Cardiac muscle cell (in vitro differentiated cells and primary cell): ENCODE measurements at regions not wholly inside any gene's neighbourhood (a gene's known extent, or its start where the extent isn't known, plus 50 kb on each side); places are given as distances from the start of the nearest gene placed in this dataset.

Experiments used
- DNase-seq, 2 donors: peaks; one replicate each; pipeline versions ENCODE4 v3.0.0 to v3.0.0-alpha.2; 2010 to 2017; ENCODE audit warnings: low read depth in 1 of 2, low spot score in 1 of 2
- H3K27ac ChIP-seq: fragments of 200-600 bp; sonication (generic); 2 replicates; pipeline ENCODE4 v1.5.1; 2016
- H3K27me3 ChIP-seq: fragments of 200-600 bp; sonication (generic); 2 replicates; pipeline ENCODE4 v1.6.0; 2016; ENCODE audit warnings: control low read depth
- H3K36me3 ChIP-seq: fragments of 200-600 bp; sonication (generic); 2 replicates; pipeline ENCODE4 v1.5.1; 2016; ENCODE audit warnings: control low read depth
- H3K4me1 ChIP-seq: fragments of 200-600 bp; sonication (generic); 2 replicates; pipeline ENCODE4 v1.8.1; 2017; ENCODE audit warnings: low read depth, mild to moderate bottlenecking, mixed run types
- H3K4me3 ChIP-seq: fragments of 200-600 bp; sonication (generic); 2 replicates; pipeline ENCODE4 v1.5.1; 2016; ENCODE audit warnings: mild to moderate bottlenecking
- H3K9me3 ChIP-seq: fragments of 200-600 bp; sonication (generic); 2 replicates; pipeline ENCODE4 v1.5.1; 2017; ENCODE audit warnings: low read depth, mild to moderate bottlenecking, control low read depth
- TF ChIP-seq, protein P1 (sequence below): IDR thresholded peaks from 2 replicates; pipeline ENCODE4 v1.5.1; 2012; ENCODE audit warnings: low read depth, mild to moderate bottlenecking, low read length

DNA sequence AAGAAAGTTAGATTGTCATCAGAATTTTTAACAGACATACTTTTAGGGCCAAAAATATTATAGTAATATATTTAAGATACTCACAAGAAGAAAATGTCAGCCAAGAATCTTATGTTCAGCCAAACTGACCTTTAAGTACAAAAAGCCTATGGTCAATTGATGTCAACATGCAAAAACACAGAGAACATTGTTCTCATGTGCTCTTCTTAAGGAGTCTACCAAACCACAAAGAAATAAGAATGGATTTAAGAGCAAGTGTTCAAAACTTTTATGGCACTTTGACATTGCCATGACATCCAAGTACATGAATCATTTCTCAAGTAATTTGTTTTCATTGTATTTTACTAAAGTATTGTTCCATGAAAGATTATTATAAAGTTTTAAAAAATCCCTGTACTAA lies 180.4 kb downstream of the TMEM26 start:
- H3K4me3 ChIP-seq, result no peak overlapping the region
- no peak for DNase-seq

DNA sequence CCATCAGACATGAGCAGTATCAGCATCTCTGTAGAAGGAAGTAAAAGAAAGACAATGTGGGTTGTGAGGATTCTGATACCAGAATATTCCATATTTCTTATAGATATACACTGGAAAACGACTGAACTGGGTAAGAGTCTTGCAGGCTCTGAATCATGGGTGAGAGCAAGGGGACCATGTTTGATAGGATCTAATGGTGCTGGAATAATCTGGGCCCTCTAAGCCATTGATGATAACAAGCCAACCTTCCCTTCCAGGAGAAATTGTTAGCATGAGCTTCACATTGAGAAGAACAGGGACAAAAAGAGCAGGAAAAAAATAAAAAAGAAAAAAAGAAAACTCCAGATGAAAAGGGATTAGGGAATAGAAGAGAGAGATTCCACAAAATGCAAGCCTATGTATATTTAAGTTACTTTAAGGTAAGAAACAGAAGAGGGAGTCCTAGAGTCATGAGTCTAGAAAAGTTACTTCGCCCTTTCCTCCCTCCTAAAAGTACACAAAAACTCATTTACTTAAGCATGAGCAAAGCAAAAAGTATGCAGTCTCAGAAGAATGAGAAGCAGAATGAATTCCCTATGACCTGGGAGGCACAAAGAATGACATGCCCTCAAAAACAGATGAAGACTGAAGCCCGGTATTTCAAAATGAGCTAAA lies 181.9 kb downstream of the TMEM26 start:
- TF ChIP-seq, protein P1, sequence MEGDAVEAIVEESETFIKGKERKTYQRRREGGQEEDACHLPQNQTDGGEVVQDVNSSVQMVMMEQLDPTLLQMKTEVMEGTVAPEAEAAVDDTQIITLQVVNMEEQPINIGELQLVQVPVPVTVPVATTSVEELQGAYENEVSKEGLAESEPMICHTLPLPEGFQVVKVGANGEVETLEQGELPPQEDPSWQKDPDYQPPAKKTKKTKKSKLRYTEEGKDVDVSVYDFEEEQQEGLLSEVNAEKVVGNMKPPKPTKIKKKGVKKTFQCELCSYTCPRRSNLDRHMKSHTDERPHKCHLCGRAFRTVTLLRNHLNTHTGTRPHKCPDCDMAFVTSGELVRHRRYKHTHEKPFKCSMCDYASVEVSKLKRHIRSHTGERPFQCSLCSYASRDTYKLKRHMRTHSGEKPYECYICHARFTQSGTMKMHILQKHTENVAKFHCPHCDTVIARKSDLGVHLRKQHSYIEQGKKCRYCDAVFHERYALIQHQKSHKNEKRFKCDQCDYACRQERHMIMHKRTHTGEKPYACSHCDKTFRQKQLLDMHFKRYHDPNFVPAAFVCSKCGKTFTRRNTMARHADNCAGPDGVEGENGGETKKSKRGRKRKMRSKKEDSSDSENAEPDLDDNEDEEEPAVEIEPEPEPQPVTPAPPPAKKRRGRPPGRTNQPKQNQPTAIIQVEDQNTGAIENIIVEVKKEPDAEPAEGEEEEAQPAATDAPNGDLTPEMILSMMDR, result peak; percentile 24
- H3K27me3 ChIP-seq, result no peaks in the 10 kb centered on the region
- no peak overlapping the region for H3K27ac ChIP-seq
- DNase-seq, result peak in 1 of 2 donors; percentile 62
- H3K4me3 ChIP-seq, result no peak overlapping the region
- H3K36me3 ChIP-seq, result no peaks in the 10 kb centered on the region
- H3K4me1 ChIP-seq, result no peaks in the 10 kb centered on the region
- no peaks in the 10 kb centered on the region for H3K9me3 ChIP-seq

More for the DNA sequence above, 180.4 kb downstream of the TMEM26 start:
- TF ChIP-seq, protein P1, result no peak
- H3K27me3 ChIP-seq, result no peaks in the 10 kb centered on the region
- H3K9me3 ChIP-seq, result no peaks in the 10 kb centered on the region
- no peaks in the 10 kb centered on the region for H3K36me3 ChIP-seq
- no peak overlapping the region for H3K27ac ChIP-seq
- no peaks in the 10 kb centered on the region for H3K4me1 ChIP-seq

DNA sequence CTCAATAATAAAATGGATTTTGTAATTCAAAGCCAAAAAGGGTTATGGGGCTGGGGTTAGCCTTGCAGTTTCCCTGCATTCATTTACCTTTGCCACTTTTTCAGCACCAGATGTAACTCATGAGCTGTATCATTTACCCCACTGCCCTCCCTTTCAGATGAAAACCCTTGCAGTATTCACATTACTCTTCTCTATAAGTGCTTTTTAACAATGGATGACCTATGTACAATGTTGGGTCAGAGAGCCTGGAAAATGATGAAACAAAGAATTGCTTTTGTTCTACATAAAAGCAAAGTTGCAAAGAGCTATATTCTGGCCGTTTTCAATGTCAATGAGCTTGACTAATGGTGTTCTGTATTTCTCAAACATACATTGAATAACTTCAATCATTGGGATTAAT lies 189.7 kb downstream of the TMEM26 start:
- Histone ChIP-seq H3K9me3 (no peaks in the 10 kb centered on the region), H3K27ac (no peak overlapping the region), H3K4me1 (no peaks in the 10 kb centered on the region), H3K27me3 (no peaks in the 10 kb centered on the region), H3K36me3 (no peaks in the 10 kb centered on the region), H3K4me3 (no peak overlapping the region)
- no peak for DNase-seq
- TF ChIP-seq, protein P1, result no peak

DNA sequence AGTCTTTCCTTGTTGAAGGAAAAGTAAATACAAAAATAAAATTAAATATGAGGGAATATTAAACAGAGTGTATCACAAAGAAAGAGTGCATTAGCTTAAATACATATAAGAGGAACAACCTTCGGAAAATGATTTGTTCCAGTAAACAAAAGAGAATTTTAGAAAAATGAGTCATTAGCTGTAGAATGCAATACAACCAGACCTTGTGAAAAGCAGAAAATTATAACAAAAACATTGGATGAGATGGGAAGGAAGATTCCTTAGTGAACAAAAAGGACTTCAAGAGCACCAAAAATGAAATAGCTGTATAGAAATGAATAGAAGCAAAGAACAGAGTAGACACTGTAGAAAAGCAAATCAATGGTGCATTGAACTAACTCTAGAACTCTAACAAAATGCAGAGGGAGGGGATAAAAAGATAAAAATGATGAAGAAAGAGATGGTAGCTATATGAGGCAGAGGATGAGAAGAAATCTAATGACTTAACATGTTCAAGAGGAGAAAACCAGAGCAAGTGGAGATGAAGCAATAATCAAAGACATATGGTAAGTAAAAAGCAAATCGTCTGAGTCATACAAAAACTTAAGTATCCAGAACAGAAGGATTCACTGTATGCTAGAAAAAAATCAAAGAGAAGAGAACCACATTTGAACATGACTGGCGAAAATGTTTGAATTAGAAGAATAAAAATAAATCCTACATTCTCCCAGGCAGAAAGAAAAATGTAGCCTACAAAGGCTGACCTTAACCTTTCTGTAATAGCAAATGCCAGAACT lies 190.5 kb downstream of the TMEM26 start:
- DNase-seq, result no peak
- H3K27me3 ChIP-seq, result no peaks in the 10 kb centered on the region
- no peaks in the 10 kb centered on the region for H3K4me1 ChIP-seq
- TF ChIP-seq, protein P1, result no peak
- H3K4me3 ChIP-seq, result no peak overlapping the region
- H3K36me3 ChIP-seq, result no peaks in the 10 kb centered on the region
- no peaks in the 10 kb centered on the region for H3K9me3 ChIP-seq
- no peak overlapping the region for H3K27ac ChIP-seq

DNA sequence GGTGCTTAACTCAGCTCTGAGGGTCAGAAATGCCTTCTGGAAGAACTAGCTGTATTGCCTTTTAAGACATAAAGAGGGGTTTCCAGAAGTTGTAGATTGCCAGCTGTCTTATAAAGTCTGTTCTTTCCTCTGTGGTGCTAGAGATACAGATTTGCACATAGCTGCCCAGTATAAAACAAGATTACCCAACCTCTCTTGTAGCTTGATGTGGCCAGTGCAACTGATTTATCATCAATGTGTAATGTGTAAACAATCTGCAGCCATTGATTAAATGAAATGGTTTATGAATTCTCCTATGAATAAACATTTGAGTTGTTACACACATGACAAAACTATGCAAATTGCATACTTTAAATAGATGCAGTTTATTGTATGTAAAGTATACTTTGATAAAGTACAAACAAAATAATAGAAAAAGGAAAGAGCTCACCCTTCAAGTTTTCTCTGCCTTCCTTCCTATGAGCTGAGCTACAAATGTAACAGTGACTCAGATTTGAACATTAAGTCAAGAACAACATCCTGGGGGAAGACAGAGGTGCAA lies 195.2 kb downstream of the TMEM26 start:
- Histone ChIP-seq H3K9me3 (no peaks in the 10 kb centered on the region), H3K36me3 (no peaks in the 10 kb centered on the region), H3K27me3 (no peaks in the 10 kb centered on the region), H3K27ac (no peak overlapping the region), H3K4me1 (no peaks in the 10 kb centered on the region), H3K4me3 (no peak overlapping the region)
- TF ChIP-seq, protein P1, result no peak
- no peak for DNase-seq
